ENCODE measurements at regions not wholly inside any gene's neighbourhood (a gene's known extent, or its start where the extent isn't known, plus 50 kb on each side); places are given as distances from the start of the nearest gene placed in this dataset.

GRCh38 chr3:10585945-10586344 is 80.6 kb upstream of the ATP2B2 start:
- DNase-seq, result no peak

DNA sequence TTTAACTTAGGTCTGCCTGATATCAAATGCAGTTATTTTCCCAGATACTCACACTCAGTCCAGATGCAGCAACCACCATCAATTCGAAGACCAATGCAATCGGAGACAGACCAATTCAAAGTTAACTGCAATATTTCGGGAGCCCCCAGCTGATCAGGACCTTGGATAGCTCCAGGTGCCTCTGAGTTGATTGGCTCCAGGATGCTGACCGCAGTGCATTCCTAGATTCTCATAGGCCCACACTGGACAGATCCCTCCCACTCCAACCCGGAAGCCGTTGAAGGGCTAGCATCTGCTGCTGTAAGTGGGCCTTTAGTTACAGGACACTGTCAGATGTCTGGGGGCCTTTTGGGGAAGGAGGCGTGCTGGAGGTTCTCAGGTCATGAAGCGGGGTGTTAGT is 89.5 kb upstream of the ATP2B2 start:
- DNase-seq, result no peak

DNA sequence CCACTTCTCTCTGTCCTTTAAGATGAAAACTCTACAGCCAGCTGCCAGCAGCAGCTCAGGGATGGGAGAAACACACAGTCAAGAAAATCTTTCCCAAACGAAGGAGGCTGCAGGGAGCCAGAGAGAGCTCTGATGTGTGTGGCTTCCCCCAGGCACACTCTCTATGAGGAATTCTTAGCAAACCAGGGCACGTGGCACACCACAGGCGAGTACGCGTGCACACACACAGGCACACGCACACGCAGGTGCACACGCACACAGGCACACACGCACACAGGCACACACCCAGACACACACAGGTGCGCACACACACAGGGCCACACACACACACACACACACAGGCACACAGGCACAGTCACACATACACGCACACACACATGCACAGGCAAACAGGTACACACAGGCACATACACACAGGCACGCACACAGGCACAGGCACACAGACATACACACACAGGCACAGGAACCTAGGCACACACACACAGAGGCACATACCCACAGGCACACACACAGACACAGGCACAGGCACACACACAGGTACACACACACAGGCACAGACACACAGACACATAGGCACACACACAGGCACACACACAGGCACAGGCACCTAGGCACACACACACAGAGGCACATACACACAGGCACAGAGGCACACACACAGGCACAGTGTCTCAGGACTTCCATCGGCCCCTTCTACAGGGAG is 91.5 kb upstream of the ATP2B2 start:
- DNase-seq, result no peak

GRCh38 chr3:10597733-10598132 is 92.3 kb upstream of the ATP2B2 start:
- DNase-seq, result no peak

DNA sequence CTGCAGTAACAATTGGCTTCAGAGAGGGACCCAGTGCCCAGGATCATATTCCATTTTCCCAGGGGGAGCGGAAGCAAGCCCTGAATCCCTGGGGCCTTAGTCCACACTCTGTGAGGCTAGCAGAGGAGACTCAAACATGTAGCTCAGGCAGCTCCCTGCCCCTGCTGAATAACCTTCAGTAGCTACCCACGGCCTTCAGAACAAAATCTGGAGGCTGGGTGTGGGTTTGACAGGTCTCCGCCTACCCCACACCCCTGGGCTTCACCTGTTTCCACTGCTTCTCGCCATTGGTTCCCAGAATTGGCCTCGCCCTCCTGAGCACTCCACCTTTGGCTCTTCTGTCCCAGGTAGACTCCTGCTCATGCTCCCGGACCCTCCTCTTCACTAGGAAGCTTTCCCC is 93.6 kb upstream of the ATP2B2 start:
- no peak for DNase-seq

GRCh38 chr3:10599444-10599843 is 94.1 kb upstream of the ATP2B2 start:
- no peak for DNase-seq

GRCh38 chr3:10600296-10600714 is 94.9 kb upstream of the ATP2B2 start:
- DNase-seq, result no peak

DNA sequence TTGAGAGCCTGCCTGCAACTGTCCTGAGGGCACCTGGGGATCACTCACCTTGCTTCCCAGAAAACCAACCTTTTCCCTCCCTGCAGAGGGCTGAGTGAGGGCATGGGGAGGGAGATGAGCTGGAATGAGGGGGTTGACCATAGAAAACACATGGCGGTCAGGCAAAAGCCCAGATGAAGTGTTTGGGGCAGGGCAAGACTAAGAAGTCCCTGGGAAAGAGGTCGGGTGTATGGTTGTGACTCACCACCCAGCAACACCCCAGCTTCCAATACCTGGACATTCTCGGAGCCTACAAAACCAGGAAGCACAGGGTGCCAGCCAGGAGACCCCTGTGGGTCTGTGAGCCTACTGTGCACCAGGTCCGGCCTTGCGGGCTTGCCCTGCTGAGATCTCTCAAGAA is 95.3 kb upstream of the ATP2B2 start:
- no peak for DNase-seq

GRCh38 chr3:10601151-10601856 is 95.9 kb upstream of the ATP2B2 start:
- no peak for DNase-seq

- no peak for DNase-seq
These were observed 96.5 kb upstream of the ATP2B2 start for GRCh38 chr3:10601857-10602230.

- DNase-seq, result no peak
These were observed 96.9 kb upstream of the ATP2B2 start for GRCh38 chr3:10602271-10602670.

GRCh38 chr3:10602769-10603768 is 97.7 kb upstream of the ATP2B2 start:
- peak; percentile 45 for DNase-seq

- DNase-seq, result no peak
These were observed 103.7 kb upstream of the ATP2B2 start for GRCh38 chr3:10609134-10609533.

- no peak for DNase-seq
These were observed 108.8 kb upstream of the ATP2B2 start for GRCh38 chr3:10614168-10614567.

DNA sequence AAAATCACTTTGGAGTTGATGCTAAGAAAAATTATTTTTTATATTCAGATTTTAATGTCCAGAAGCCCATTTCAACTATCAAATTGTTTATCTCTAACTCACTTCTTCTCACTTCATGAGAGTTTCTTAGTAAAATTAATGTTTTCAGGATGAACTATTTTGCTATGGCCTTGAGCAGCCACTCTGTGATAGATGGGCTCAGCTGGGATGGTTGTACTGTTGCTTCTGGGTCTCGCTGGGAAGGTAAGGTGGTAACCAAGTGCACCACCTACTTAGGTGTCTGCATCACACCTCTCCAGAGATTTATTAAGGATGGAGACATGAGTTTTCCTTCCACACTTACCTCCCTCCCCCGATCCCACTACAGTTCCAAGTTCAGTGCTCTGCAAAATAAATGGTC is 110.3 kb upstream of the ATP2B2 start:
- no peak for DNase-seq

- DNase-seq, result no peak
These were observed 110.9 kb upstream of the ATP2B2 start for GRCh38 chr3:10616321-10616720.

- no peak for DNase-seq
These were observed 114.8 kb upstream of the ATP2B2 start for GRCh38 chr3:10619989-10620832.

DNA sequence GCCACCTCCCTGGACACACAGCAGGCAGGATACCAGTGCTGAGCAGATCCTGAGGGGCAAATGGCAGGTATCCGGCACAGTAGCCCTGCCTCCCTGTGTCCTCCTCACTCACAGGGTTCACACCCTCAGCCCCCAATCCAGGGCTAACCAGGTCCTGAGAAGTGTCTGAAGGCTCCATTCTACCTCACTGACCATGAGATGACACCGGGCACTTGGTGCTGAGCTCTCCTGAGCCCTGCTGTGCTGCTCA is 115.4 kb upstream of the ATP2B2 start:
- no peak for DNase-seq

DNA sequence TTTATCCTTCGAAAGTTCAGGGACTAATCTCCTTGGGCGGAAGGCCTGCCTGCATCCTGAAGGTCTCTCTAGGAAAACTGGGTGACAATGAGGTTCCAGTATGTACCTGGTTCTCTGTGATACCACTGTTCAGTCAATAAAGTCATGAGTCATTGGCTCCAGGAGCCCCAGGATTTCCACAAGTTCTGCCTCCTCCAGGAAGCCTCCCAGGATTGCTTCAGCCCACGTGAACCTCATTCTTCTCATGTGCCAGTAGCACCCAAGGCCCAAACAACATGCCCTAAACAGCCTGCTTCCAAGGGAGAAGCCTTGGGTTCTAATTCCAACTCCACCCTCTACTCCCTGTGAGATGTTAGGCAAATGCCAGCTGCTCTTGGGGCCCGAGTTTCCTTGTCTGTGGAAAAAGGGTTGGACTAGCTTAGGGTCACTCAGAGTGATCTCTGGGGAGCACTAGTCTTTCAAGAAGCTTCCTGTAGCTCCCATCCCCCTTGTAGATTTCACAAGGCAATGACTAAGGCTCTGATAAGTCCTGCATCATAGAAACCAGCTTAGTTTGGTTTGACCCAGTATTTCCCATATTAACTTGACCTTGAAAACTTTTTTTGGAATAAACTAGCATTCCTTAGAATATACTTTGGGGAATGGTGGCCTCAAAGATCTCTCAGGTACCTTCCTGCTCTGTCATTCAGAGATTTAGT is 118.3 kb upstream of the ATP2B2 start:
- no peak for DNase-seq

- no peak for DNase-seq
These were observed 119.9 kb upstream of the ATP2B2 start for GRCh38 chr3:10625323-10625722.

DNA sequence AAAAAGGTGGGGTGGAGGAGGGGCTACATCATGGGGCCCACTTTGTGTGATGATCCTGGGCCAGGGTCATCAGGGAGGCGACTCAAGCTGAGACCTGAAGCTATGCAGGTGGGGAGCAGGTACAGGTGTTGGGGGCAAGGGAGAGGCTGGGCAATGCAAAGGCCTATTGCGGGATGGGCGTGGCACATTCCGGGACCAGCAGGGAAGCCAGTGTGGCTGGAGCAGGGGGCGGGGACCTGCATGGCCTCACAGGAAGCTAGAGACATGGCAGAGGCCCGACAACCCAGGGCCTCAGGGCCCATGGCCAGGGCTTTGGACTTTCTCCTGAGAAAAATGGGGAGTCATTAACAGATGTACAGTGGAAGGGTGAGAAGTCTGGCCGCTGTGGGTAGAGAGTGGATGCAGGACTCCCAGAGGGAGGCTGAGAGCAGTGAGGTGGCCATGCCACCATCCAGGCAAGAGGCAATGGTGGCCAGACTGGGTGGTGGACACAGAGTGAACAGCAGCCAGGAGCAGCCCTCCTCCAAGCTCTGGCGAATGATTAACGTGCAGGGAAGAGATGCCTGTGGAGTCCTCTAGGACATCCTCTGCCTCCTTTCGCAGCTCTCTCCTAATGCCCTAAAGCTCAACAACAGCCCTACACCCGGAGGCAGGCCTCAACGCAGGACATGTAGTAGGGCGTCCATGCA is 122.6 kb upstream of the ATP2B2 start:
- no peak for DNase-seq

All from NCI-H187 treated with DMSO at 0.1 percent for 48 hours (cell line).